OCI-LY7 (cell line): ENCODE measurements at regions not wholly inside any gene's neighbourhood (a gene's known extent, or its start where the extent isn't known, plus 50 kb on each side); places are given as distances from the start of the nearest gene placed in this dataset.

Experiments
- BruUV-seq: library from RNA; stranded (reverse); fragments of 400-500 nt; replicated peaks from 2 replicates; lab custom pipeline; 2021; lab: Mats Ljungman, UMichigan
- CTCF ChIA-PET: fragments of 300-600 bp; sonication (Branson Sonifier 250); formaldehyde crosslinking; loops from one replicate; lab custom pipeline; 2022; ENCODE audit warnings: antibody characterized with exemption; ENCODE audit not compliant: unreplicated experiment; lab: Charles Lee
- POLR2A ChIA-PET: fragments of 300-600 bp; sonication (Branson Sonifier 250); formaldehyde crosslinking; loops from one replicate; lab custom pipeline; 2022; ENCODE audit warnings: antibody characterized with exemption; lab: Charles Lee
- DNase-seq: peaks from one replicate; pipeline ENCODE4 v3.0.0-alpha.2; 2015; ENCODE audit warnings: low spot score
- H2AFZ ChIP-seq: fragments of 200-600 bp; sonication (generic), shearing (Covaris generic); 2 replicates; pipeline ENCODE4 v1.6.1; 2014; ENCODE audit warnings: mild to moderate bottlenecking, antibody characterized with exemption, low read length, moderate library complexity
- H3K27ac ChIP-seq: fragments of 200-600 bp; sonication (generic); 2 replicates; pipeline ENCODE4 v1.5.1; 2014; ENCODE audit warnings: mixed run types, low read depth, mild to moderate bottlenecking, moderate library complexity, low read length, inconsistent platforms; ENCODE audit not compliant: poor library complexity, severe bottlenecking
- H3K36me3 ChIP-seq: fragments of 200-600 bp; sonication (generic); 2 replicates; pipeline ENCODE4 v1.6.1; 2014; ENCODE audit warnings: mild to moderate bottlenecking, antibody characterized with exemption, low read length, moderate library complexity, mixed read lengths; ENCODE audit not compliant: insufficient read depth
- H3K4me1 ChIP-seq: fragments of 200-600 bp; sonication (generic); 2 replicates; pipeline ENCODE4 v1.5.1; 2014; ENCODE audit warnings: mild to moderate bottlenecking, low read length; ENCODE audit not compliant: insufficient read depth, poor library complexity, severe bottlenecking
- H3K4me2 ChIP-seq: fragments of 200-600 bp; sonication (generic); 2 replicates; pipeline ENCODE4 v1.6.1; 2014; ENCODE audit warnings: mild to moderate bottlenecking, low read length
- H3K4me3 ChIP-seq: fragments of 200-600 bp; sonication (generic); 2 replicates; pipeline ENCODE4 v1.5.1; 2014; ENCODE audit warnings: mild to moderate bottlenecking, low read depth, low read length; ENCODE audit not compliant: poor library complexity, severe bottlenecking
- H3K79me2 ChIP-seq: fragments of 200-600 bp; sonication (generic); 2 replicates; pipeline ENCODE4 v1.6.1; 2016; ENCODE audit warnings: low read depth, mild to moderate bottlenecking, low read length, moderate library complexity, mixed read lengths; ENCODE audit not compliant: insufficient read depth
- H3K9me2 ChIP-seq: fragments of 200-600 bp; sonication (generic); 2 replicates; pipeline ENCODE4 v1.6.1; 2016; ENCODE audit warnings: mild to moderate bottlenecking, low read length, mixed read lengths; ENCODE audit not compliant: insufficient read depth
- H3K9me3 ChIP-seq: fragments of 200-600 bp; sonication (generic); 2 replicates; pipeline ENCODE4 v1.6.1; 2014; ENCODE audit warnings: mild to moderate bottlenecking, mixed run types, low read length, mixed read lengths
- H4K20me1 ChIP-seq: fragments of 200-600 bp; sonication (generic); 2 replicates; pipeline ENCODE4 v1.6.1; 2014; ENCODE audit warnings: mild to moderate bottlenecking, antibody characterized with exemption, low read length, moderate library complexity, mixed read lengths; ENCODE audit not compliant: insufficient read depth
- EZH2phosphoT487 ChIP-seq: fragments of 200-600 bp; sonication (generic); IDR thresholded peaks from 2 replicates; pipeline ENCODE4 v1.6.1; 2018; ENCODE audit warnings: low read depth, borderline replicate concordance, mild to moderate bottlenecking, mixed run types, antibody characterized with exemption, low read length, moderate library complexity, mixed read lengths
- intact Hi-C: fragments of 100-400 bp; cut with micrococcal nuclease; formaldehyde crosslinking; loops from one replicate; pipeline ENCODE4 v1.10.0; 2022; ENCODE audit not compliant: unreplicated experiment
- TF ChIP-seq, protein P1 (sequence below): fragments of 200-600 bp; sonication (generic); conservative IDR thresholded peaks from 2 replicates; pipeline ENCODE4 v1.5.1; 2014; ENCODE audit warnings: mild to moderate bottlenecking, antibody characterized with exemption, low read length, moderate library complexity, mixed read lengths

DNA sequence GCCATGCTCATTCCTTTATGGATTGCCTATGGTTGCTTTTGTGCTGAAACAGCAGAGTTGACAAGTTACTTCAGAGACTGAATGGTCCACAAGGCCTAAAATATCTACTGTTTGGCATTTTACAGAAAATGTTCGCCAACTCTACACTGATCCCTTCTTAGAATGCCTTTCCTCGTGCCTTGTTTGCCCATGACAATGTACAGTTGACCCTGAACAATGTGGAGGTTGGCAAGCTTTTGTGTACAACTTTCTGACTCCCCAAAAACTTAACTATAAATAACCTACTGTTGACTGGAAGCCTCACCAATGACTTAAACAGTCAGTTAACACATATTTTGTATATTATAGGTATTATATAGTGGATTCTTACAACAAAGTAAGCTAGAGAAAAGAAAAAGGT is 361.4 kb downstream of the EPHA4 start:
- ChIA-PET POLR2A (interaction anchor here (0.7 to 1.3 kb wide), 3 partner anchors 28 to 74 kb away, joined by 3 to 5 read pairs (median 4); no protein-coding TSS in a partner anchor), CTCF (no interaction called here)
- Histone ChIP-seq H3K27ac (no peak overlapping the region), H3K4me1 (no peaks in the 10 kb centered on the region), H3K4me3 (no peak overlapping the region), H4K20me1 (no peaks in the 10 kb centered on the region), H3K4me2 (no peak overlapping the region), H3K9me3 (no peaks in the 10 kb centered on the region), H2AFZ (no peak overlapping the region), H3K36me3 (no peaks in the 10 kb centered on the region), H3K79me2 (no peaks in the 10 kb centered on the region), H3K9me2 (no peaks in the 10 kb centered on the region)
- no peak for DNase-seq
- BruUV-seq = no TSS peak
- TF ChIP-seq, protein P1, sequence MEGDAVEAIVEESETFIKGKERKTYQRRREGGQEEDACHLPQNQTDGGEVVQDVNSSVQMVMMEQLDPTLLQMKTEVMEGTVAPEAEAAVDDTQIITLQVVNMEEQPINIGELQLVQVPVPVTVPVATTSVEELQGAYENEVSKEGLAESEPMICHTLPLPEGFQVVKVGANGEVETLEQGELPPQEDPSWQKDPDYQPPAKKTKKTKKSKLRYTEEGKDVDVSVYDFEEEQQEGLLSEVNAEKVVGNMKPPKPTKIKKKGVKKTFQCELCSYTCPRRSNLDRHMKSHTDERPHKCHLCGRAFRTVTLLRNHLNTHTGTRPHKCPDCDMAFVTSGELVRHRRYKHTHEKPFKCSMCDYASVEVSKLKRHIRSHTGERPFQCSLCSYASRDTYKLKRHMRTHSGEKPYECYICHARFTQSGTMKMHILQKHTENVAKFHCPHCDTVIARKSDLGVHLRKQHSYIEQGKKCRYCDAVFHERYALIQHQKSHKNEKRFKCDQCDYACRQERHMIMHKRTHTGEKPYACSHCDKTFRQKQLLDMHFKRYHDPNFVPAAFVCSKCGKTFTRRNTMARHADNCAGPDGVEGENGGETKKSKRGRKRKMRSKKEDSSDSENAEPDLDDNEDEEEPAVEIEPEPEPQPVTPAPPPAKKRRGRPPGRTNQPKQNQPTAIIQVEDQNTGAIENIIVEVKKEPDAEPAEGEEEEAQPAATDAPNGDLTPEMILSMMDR = no peak
- no peak for TF ChIP-seq EZH2phosphoT487
- intact Hi-C loops = no loop called here

DNA sequence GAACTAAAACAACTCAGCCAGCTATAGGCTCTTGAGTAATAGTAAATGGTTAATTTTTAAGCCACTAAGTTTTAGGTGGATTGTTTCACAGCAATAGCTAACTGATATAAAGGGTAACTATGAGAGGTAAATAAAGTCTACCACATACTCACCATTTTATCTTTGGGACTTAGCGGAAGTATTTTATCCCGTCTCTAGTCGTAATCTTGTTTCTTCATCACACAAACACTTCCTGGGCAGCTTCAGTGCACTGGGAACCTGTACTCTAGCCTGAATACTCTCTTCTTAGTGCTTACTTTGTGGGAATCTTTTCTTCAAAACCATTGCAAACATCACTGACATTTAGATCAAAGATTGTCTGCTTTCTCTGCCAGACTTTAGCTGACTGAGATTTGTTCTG is 360.5 kb downstream of the EPHA4 start:
- no peaks in the 10 kb centered on the region for H3K9me2 ChIP-seq
- DNase-seq = no peak
- ChIA-PET CTCF (no interaction called here), POLR2A (interaction anchor here (0.5 to 1.3 kb wide), 3 partner anchors 27 to 45 kb away, joined by 3 to 5 read pairs (median 5); no protein-coding TSS in a partner anchor)
- no peak overlapping the region for H2AFZ ChIP-seq
- H3K4me1 ChIP-seq = no peaks in the 10 kb centered on the region
- intact Hi-C loops = no loop called here
- no peak for TF ChIP-seq EZH2phosphoT487
- TF ChIP-seq, protein P1 = no peak
- H3K4me3 ChIP-seq = no peak overlapping the region
- no TSS peak for BruUV-seq
- no peaks in the 10 kb centered on the region for H3K36me3 ChIP-seq
- no peak overlapping the region for H3K4me2 ChIP-seq
- no peaks in the 10 kb centered on the region for H3K9me3 ChIP-seq
- H4K20me1 ChIP-seq = no peaks in the 10 kb centered on the region
- H3K79me2 ChIP-seq = no peaks in the 10 kb centered on the region
- no peak overlapping the region for H3K27ac ChIP-seq

DNA sequence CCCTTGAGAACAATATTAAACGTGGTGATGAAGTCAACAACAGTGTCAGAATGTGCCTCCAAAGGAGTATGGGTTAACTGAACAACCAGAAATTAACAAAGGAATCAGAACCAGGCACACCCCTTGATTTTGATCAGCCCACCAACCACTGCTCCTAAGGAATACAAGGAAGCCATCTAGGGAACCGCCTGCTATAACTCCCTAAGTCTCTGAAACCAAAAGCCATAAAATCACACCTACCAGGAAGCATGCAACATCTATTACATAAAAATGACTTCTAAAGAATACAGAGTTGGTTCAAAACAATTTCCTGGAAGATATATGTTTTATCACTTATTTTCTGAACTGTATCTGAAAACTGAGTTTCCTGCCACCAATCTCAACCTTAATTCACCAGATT is 360.0 kb downstream of the EPHA4 start:
- H3K4me2 ChIP-seq = no peak overlapping the region
- BruUV-seq = no TSS peak
- ChIA-PET POLR2A (interaction anchor here (0.5 kb wide), 1 partner anchor 46 kb away, joined by 5 read pairs; no protein-coding TSS in a partner anchor), CTCF (no interaction called here)
- TF ChIP-seq EZH2phosphoT487 = no peak
- TF ChIP-seq, protein P1 = no peak
- no peaks in the 10 kb centered on the region for H3K79me2 ChIP-seq
- H3K27ac ChIP-seq = no peak overlapping the region
- intact Hi-C loops = no loop called here
- no peaks in the 10 kb centered on the region for H3K4me1 ChIP-seq
- no peaks in the 10 kb centered on the region for H3K9me2 ChIP-seq
- DNase-seq = no peak
- H3K9me3 ChIP-seq = no peaks in the 10 kb centered on the region
- no peaks in the 10 kb centered on the region for H3K36me3 ChIP-seq
- H2AFZ ChIP-seq = no peak overlapping the region
- H3K4me3 ChIP-seq = no peak overlapping the region
- H4K20me1 ChIP-seq = no peaks in the 10 kb centered on the region
